ENCODE measurements at regions not wholly inside any gene's neighbourhood (a gene's known extent, or its start where the extent isn't known, plus 50 kb on each side); places are given as distances from the start of the nearest gene placed in this dataset.

DNA sequence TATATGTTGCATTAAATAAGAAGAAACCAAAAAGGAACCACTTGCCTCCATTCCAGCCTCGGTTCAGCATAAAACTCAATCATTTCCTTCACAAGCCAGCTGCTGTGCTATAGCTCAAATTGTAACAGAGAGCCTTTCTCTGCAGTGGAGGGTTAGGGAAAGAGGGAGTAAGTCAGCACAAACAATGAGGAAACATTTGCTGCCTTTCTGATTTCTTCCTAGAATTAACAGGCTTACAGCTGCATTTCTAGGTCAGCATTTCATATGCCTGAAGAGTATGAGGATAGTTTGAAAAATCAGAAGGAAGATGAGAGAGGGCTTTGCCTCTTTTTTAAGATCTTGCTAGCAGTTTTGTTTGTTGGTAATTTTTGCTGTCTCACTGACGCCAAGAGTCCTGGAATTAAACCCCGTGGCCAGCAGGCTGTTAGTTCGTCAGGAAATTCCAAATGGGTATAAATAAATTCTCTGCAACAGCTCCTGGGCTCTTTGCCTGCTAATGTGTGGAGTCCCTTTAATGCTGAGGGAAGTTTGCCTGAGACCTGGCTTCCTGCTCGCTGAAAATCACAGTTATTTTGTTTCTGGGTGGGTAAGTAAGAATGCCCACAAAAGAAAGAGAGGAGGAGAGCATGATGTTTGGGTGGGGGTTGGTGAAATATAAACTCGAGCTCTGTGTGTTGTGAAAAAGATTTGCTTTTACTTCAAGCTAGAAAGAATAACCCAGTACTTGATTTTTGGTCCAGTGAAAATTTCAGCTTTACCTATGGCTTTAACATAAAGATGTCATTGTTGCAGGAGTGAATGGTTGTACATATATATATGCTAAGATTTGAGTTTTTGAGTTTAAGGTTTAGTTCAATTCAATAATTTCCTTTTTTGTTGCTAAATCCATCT, 148.1 kb upstream of the DMRT1 start:
- DNase-seq (ENCODE audit: low read depth): peak; percentile 79

DNA sequence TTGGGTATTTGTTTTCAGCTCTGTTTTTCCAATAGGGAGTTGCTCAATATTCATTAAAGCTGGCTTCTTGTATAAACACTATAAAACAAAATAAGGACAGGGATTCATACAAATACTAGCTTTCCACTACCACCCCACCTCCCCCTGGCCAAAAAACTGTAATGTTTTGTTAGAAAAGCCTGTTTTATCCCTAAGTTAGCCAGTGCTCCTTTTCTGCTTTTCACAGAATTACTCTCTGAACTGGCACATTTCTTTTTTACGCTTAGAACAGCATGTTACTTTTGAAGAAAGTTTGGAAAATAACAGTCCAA, 147.4 kb upstream of the DMRT1 start:
- no peak for DNase-seq (ENCODE audit: low read depth)

DNA sequence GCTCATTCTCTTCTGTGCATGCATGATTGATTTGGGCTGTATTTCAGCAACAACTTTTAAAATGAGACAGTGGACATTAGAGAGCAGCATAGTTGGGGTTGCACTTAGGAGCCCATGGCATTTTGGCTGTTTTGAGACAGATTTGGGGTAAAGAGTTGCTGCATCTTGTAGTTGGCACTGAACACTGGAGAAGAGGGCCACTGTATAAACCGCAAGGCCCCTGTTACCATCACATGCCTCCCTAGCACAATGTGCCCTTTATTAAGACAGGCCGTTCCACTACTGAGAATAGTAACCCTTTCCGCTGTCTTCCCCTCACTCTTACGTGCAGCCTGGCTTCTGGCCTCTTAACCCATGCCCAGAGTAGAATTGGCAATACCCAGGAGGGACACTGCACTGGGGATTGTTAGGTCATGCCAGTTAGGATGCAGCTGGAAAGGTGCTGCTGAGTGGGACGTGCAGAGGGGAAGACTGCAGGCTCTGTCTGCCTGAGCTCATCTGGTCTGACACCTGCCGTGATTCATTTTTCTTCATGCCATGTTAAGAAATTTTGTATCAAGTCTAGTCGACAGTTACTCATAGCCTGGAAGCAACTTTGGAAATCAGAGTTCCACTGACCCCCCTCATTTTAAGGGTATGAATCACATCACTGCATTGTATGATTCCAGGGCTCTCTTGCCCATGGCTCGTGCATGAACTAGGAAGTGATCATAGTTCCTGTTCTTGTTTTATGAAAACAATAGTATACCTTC, 146.9 kb upstream of the DMRT1 start:
- DNase-seq (ENCODE audit: low read depth): peak; percentile 84

DNA sequence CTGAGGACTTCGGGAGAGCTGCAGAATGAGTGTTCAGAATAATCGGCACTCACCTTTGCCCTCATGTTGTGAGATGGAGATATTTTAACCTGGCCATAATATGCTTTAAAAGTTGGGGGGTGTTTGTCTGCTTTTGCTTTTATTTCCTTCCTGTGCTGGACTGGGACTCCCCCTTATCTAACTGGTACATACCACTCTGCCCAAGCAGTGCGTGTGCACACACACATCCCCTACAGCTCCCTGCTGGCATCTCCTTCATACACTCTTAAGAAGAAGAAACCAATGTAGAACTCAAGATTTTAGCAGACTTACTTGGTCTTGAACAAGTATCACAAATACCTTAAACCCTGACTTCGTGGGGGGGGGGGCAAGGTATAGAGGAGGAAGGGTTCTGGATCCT, 146.2 kb upstream of the DMRT1 start:
- no peak for DNase-seq (ENCODE audit: low read depth)

DNA sequence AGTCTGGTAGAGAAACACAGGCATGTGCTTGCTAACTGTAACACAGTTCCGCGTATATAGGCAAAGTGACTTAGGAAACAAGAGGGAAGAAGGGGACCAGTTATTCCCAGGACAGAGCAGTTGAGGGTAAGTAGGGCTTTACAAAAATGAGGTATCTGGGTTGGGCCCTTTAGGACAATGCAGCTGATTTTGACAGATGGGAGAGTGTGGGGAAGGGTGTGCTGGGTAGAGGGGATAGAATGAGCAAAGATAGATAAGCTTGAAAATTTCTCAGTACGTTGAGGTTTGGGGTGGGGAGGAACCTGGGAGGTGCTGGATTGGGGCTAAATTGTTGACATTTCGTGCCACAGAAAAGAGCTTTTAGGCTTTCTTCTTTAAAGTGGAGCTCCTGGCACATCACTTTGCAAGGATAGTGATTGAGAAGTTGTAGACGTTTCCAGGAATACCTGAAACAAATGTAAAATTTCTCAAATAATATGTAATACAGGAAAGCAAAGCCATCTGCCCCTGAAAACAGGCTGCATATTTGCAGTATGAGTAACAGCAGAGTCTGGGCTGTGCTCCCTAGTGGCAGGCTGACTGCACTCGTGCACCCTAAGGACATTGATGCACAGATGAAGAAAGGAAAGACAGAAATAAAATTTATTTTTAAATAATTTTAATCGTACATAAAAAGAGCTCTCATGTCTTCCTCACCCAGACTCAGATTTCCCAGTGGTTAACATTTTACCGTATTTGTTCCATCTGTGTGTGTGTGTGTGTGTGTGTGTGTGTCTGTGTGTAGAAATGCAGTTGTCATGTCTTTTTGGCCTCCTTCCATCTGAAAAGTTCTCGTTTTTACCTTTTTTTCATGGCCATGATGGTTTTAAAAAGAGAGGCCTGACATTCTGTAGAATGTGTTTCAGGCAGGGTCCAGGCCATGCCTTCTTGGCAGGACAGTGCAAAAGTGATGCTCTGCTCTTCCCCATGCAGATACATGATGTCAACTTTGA, 144.9 kb upstream of the DMRT1 start:
- DNase-seq (ENCODE audit: low read depth): peak; percentile 30

DNA sequence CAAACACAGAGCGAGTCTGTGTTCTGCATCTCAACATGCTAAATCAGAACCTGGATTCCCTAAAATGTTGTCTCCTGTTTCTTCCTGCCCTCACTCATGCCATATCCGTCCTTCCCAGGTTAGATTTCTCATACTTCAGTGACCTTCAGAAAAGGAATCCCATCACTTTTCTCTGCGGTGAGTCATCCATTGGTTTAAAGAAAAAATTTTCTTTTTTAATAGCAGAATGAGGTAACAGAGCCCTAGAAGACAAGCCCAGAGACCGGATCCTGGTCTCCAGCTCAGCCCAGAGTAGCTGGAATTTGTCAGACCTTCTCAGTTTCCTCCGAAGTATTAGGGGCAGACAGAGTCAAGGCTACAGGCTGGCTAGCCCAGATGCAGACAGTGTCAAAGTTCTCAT, 143.2 kb upstream of the DMRT1 start:
- DNase-seq (ENCODE audit: low read depth): no peak

DNA sequence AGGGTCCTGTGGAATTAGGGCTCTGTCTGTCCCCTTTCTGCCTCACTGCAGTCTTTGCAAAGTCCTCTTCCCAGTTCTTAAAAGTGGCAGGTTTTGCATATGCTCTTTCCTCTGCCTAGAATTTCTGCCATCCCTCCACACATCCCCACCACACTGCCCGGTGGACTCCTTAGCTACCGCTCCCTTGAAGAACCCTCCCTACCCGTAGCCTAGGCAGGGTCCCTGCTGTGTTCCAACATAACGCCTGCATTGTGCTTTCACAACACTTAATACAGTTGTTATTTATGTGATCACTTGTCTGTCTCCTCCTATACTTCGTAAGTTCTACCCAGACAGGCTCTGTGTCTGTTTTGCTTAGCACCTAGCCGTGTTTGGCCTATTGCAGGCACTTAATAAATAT, 142.5 kb upstream of the DMRT1 start:
- DNase-seq (ENCODE audit: low read depth): no peak

DNA sequence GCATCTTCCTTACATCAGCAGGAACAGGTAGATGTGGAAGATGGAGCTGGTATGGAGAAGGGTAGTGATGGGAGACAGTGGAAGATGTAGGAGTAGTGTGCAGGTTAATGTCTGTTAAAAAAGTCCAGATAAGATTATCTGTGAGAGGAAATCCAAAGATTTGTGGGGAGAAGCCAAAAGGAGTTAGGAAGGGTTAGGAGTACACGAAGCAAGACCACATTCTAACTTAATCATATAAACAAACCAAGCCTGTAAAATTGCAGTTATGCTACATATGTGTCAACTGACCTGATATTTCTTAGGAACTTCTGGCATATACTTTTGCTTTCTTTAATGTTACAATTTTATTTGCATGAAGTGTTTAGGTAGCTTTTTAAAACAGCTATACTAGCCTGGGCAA, 142.1 kb upstream of the DMRT1 start:
- DNase-seq (ENCODE audit: low read depth): no peak

DNA sequence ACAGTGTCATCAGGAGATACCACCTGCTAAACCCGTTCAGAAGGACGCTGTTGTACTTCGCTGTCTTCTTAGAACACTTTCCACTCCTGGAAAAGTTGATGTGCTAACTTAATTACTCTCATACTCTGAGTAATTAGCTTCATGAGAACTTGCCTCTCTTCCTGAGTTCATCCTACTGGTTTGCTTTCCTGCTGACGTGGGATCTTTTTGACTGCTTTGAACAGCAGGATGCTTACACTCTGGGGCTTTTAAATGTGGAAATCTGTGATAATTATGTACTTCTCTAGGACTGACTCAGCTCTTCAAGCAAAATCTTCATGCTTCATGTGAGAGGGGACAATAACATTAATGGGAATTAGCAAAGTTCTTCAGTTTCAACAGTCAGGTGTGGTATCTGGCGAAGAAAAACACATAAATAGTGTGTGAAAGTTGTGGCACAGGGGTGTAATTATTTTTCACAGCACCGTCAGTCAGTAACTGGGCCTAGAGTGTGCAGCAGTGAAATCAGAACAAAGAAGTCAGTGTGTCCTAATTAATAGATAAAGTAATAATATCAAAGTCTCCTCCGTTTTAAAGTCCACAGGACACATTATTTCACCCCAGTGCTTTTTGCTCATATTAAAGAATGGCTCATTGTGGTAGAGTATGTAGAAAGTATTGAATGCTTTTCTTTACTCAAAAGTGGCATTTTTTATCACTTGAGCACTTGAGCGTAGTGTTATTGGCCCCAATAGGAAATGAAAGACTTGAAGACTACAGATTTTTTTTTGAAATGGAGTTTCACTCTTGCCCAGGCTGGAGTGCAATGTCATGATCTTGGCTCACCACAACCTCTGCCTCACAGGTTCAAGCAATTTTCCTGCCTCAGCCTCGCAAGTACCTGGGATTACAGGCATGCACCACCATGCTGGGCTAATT, 140.9 kb upstream of the DMRT1 start:
- DNase-seq (ENCODE audit: low read depth): no peak

DNA sequence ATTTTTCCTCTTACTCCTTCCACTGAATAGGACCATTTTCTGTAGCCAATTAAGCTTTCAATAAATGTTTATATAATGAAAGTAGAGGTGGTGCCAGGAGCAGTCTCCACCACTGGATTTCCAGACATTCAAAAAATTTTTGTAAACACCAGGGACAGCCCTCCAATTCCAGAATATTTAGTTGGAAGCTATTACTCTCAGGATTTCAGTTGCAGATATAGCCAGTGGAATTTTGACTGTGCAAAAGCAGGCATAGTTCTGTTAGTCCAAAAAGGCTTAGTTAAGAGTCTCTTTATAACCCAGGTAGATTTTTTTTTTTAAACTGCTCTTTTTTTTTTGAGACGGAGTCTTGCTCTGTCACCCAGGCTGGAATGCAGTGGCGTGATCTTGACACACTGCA, 138.1 kb upstream of the DMRT1 start:
- no peak for DNase-seq (ENCODE audit: low read depth)

DNA sequence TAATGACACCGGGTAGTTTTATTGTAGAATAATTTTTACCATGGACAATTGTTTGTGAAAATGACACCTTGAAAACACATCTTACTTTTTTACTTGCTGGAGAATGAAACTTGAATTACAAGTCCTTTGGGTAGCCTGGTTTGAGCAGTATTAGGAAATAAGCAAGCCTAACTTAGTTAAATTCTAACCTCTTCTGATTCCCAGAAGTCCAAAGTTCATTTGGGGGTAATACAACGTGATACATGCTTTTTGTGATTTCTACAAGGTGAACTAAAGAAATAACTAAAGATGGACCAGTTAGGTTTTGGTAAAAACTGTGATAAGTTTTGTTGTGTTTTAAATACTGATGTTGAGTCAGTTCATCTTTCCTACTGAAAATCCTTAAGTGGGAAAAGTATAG, 135.4 kb upstream of the DMRT1 start:
- DNase-seq (ENCODE audit: low read depth): no peak

DNA sequence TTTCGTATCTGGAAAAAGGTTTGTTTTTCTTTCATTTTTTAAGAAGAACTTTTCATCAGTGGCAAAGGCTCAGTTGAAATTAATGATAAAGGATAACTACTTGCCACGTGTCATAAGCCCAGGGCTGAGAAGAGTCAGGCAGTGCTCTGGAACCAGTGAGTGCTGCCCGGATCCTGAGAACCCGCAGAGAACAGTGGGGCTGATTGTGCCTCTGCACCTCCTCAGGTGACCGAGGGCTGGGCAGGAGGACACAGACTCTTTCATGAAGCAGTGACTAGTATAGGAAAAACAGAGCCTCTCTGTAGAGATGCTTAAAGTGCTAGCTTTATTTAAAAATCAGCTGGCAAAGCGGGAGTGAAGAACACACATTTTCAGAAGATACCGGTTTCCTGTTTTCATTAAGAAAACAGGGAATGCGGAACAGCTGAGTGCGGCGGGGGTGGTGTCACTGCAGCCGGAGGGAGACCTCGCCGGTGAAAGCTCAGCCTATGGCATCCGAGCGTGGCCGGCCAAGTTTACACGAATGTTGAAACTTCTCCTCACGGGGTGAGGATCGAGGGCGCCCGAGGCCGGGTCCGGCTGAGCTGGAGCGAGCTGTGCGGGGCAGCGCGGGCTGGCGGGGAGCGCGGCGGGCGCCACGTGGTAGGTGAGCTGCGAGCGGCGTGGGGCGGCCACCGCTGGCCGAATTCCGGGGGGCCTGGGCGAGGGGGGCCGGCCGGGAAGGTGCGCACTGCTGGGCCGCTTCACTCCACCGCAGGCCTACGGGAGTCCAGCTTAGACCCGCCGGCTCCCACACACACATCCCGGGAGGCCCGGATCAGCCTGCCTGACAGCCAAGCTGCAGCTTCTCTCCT, 134.7 kb upstream of the DMRT1 start:
- DNase-seq (ENCODE audit: low read depth): no peak

DNA sequence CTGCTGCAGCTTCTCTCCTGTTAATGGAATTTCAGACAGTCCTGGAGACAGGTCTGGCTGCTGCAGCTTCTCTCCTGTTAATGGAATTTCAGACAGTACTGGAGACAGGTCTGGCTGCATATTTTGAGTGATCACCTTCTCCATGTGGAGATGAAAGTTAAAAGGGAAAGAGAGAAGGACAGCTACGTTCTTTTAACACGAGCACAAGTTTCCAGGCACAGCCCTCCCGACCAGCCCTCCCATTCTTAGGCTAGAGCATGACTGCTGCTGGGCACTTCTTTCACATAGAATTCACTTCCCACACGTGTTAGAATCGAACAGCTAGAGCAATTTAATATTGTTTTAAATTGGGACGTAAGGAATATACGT, 133.3 kb upstream of the DMRT1 start:
- DNase-seq (ENCODE audit: low read depth): no peak

DNA sequence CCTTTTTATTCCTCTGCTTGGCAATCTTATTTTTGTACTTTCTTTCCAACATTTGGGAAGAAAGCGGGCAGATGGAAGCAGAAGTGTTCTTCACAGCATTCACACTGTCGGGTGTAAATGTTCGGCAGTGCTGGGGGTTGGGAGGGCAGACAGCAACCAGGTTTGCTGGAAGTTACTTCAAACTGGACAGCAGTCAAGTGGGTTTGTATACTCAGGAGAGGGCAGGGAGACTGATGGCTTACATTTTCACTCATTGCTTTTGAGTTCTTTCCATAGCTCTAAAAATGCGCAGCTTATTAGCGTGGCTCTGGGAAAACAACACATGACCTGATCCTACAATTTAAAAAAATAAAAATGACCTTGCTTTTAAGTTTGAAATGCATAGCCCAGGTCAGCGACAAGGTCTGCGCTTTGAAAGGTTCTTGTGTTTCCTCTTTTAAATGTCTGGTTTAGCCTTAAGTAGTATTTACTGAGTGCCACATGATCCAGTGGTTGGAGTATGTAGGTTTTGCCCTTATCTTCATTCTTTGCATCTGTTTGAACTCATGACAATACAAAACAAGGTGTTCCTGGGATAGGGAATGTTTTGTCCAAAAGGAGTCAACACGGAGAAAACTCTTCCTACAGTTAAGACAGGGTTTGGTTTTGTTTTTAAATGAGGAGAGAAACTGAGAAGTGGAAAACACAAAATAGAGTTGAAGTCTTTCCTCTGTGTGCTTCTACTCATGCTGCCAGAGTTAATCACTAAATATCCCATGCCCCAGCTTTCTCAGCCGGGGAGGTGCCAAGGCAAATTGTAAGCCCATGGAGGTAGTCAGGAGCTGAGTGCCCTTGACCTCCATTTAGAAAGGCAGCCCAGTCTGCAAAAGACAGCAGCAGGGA, 132.7 kb upstream of the DMRT1 start:
- DNase-seq (ENCODE audit: low read depth): no peak

DNA sequence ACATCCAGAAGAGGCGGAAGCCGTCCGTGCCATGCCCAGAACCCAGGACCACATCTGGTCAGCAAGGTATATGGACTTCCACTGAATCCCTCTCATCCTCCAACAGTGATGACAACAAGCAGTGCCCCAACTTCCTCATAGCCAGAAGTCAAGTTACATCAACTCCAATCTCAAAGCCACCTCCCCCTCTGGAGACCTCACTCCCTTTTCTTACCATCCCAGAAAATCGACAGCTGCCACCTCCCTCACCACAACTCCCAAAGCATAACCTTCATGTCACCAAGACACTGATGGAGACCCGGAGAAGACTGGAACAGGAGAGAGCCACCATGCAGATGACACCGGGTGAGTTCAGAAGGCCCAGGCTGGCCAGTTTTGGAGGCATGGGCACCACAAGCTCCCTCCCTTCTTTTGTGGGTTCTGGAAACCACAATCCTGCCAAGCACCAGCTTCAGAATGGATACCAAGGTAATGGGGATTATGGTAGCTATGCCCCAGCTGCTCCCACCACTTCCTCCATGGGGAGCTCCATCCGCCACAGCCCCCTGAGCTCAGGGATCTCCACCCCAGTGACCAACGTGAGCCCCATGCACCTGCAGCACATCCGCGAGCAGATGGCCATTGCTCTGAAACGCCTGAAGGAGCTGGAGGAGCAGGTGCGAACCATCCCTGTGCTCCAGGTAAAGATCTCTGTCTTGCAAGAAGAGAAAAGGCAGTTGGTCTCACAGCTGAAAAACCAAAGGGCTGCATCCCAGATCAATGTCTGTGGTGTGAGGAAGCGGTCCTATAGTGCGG, 130.3 kb upstream of the DMRT1 start:
- DNase-seq (ENCODE audit: low read depth): no peak

DNA sequence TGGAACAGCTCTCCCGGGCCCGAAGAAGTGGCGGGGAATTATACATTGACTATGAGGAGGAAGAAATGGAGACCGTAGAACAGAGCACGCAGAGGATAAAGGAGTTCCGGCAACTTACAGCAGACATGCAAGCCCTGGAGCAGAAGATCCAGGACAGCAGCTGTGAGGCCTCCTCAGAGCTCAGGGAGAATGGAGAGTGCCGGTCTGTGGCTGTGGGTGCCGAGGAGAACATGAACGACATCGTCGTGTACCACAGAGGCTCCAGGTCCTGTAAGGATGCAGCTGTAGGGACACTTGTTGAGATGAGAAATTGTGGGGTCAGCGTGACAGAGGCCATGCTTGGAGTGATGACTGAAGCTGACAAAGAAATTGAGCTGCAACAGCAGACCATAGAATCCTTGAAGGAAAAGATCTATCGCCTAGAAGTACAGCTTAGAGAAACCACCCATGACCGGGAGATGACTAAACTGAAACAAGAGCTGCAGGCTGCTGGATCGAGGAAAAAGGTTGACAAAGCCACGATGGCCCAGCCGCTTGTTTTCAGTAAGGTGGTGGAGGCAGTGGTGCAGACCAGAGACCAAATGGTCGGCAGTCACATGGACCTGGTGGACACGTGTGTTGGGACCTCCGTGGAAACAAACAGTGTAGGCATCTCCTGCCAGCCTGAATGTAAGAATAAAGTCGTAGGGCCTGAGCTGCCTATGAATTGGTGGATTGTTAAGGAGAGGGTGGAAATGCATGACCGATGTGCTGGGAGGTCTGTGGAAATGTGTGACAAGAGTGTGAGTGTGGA, 129.5 kb upstream of the DMRT1 start:
- DNase-seq (ENCODE audit: low read depth): no peak

DNA sequence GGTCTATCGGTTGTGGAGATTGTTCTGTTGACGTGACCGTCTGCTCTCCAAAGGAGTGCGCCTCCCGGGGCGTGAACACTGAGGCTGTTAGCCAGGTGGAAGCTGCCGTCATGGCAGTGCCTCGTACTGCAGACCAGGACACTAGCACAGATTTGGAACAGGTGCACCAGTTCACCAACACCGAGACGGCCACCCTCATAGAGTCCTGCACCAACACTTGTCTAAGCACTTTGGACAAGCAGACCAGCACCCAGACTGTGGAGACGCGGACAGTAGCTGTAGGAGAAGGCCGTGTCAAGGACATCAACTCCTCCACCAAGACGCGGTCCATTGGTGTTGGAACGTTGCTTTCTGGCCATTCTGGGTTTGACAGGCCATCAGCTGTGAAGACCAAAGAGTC, 128.9 kb upstream of the DMRT1 start:
- no peak for DNase-seq (ENCODE audit: low read depth)

DNA sequence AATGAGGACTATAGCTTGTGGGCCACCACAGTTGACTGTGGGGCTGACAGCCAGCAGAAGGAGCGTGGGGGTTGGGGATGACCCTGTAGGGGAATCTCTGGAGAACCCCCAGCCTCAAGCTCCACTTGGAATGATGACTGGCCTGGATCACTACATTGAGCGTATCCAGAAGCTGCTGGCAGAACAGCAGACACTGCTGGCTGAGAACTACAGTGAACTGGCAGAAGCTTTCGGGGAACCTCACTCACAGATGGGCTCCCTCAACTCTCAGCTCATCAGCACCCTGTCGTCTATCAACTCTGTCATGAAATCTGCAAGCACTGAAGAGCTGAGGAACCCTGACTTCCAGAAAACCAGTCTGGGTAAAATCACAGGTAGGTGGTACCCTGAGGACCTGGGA, 128.4 kb upstream of the DMRT1 start:
- no peak for DNase-seq (ENCODE audit: low read depth)

All from stromal cell of bone marrow (primary cell).